ENCODE measurements at regions not wholly inside any gene's neighbourhood (a gene's known extent, or its start where the extent isn't known, plus 50 kb on each side); places are given as distances from the start of the nearest gene placed in this dataset.

- H3K4me3 ChIP-seq (ENCODE audit: low read depth, low read length), result no peak overlapping the region
- in situ Hi-C loops (cut with HindIII; ENCODE audit: low sequenced_read_pairs), result no loop called here
- DNase-seq (ENCODE audit: low read depth), result no peak
- TF ChIP-seq CTCF (IDR thresholded peaks at IDR 0.05; ENCODE audit: low read depth, low read length, missing control alignments), result no peak
Measured at GRCh38 chr1:232249339-232249738, 380.6 kb downstream of the SIPA1L2 start.

- no peak overlapping the region for H3K4me3 ChIP-seq (ENCODE audit: low read depth, low read length)
- in situ Hi-C loops (cut with HindIII; ENCODE audit: low sequenced_read_pairs), result no loop called here
- DNase-seq (ENCODE audit: low read depth), result no peak
- no peak for TF ChIP-seq CTCF (IDR thresholded peaks at IDR 0.05; ENCODE audit: low read depth, low read length, missing control alignments)
Measured at GRCh38 chr1:232248276-232248820, 381.6 kb downstream of the SIPA1L2 start.

DNA sequence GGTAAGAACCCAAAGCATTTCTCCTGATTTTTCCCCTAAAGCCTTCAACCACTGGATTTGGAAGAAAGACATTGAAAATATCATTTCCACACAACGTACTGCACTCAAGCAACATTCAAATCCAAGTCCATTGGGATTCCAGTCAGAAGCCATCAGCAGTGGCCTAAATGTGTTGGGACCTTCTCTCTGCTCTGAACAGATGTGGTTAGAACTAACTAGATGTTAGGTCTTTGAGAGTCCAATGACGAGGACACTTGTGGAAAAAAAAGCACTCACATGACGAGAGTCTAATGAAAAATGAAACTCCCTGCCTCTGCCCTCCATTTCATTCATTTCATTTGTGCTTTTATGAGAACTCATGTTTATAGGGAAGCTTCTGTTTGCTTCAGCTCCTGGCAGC lies 382.3 kb downstream of the SIPA1L2 start:
- in situ Hi-C loops (cut with HindIII; ENCODE audit: low sequenced_read_pairs), result no loop called here
- no peak for TF ChIP-seq CTCF (IDR thresholded peaks at IDR 0.05; ENCODE audit: low read depth, low read length, missing control alignments)
- H3K4me3 ChIP-seq (ENCODE audit: low read depth, low read length), result no peak overlapping the region
- DNase-seq (ENCODE audit: low read depth), result no peak

DNA sequence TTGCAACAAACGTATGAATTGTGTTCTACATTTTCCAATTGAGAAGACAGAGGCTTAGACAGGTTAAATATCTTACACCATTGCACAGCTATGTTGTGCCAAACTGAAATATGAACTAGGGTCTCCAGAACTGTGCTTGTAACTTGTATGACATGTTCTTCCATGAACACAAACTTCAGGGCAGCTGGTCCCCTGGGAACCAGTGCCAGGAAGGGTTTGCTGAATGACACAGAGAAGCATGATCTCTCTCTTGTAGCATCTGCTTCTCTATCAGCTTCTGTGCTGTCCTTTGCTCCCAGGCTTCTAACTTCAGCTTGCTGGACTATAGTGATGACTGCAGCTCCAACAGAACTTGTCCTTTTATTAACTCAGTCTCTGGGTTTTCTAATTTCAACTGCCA lies 385.5 kb downstream of the SIPA1L2 start:
- TF ChIP-seq CTCF (IDR thresholded peaks at IDR 0.05; ENCODE audit: low read depth, low read length, missing control alignments), result no peak
- DNase-seq (ENCODE audit: low read depth), result no peak
- in situ Hi-C loops (cut with HindIII; ENCODE audit: low sequenced_read_pairs), result no loop called here
- H3K4me3 ChIP-seq (ENCODE audit: low read depth, low read length), result no peak overlapping the region

GRCh38 chr1:232239998-232240397 lies 389.9 kb downstream of the SIPA1L2 start:
- in situ Hi-C loops (cut with HindIII; ENCODE audit: low sequenced_read_pairs), result no loop called here
- no peak for TF ChIP-seq CTCF (IDR thresholded peaks at IDR 0.05; ENCODE audit: low read depth, low read length, missing control alignments)
- DNase-seq (ENCODE audit: low read depth), result no peak
- H3K4me3 ChIP-seq (ENCODE audit: low read depth, low read length), result no peak overlapping the region

GRCh38 chr1:232239522-232239921 lies 390.4 kb downstream of the SIPA1L2 start:
- DNase-seq (ENCODE audit: low read depth), result no peak
- H3K4me3 ChIP-seq (ENCODE audit: low read depth, low read length), result no peak overlapping the region
- TF ChIP-seq CTCF (IDR thresholded peaks at IDR 0.05; ENCODE audit: low read depth, low read length, missing control alignments), result no peak
- in situ Hi-C loops (cut with HindIII; ENCODE audit: low sequenced_read_pairs), result no loop called here

DNA sequence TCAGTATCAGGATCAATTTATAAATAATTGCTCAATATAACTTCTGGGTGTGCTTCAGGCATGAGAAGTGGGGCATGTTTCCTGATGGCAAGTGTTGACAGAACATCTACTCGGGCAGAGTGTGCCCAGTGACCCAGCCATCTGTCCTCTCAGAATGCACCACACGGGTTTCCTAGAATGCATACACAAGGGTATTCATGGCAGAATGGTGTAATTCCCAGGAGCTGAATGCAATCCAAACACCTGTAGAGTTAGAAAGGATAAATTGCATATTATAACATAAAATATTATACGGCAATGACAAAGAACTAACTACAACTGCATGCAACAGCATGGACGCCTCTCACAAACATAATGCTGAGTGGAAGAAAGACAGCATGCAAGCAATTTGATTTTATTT lies 391.9 kb downstream of the SIPA1L2 start:
- DNase-seq (ENCODE audit: low read depth), result no peak
- in situ Hi-C loops (cut with HindIII; ENCODE audit: low sequenced_read_pairs), result no loop called here
- TF ChIP-seq CTCF (IDR thresholded peaks at IDR 0.05; ENCODE audit: low read depth, low read length, missing control alignments), result no peak
- H3K4me3 ChIP-seq (ENCODE audit: low read depth, low read length), result no peak overlapping the region
